OCI-LY7 (cell line): ENCODE measurements at regions not wholly inside any gene's neighbourhood (a gene's known extent, or its start where the extent isn't known, plus 50 kb on each side); places are given as distances from the start of the nearest gene placed in this dataset.

Source experiments
- CTCF ChIP-seq: fragments of 200-600 bp; sonication (generic); conservative IDR thresholded peaks from 2 replicates; pipeline ENCODE4 v1.5.1; 2014; ENCODE audit warnings: mild to moderate bottlenecking, antibody characterized with exemption, low read length, moderate library complexity, mixed read lengths
- EZH2phosphoT487 ChIP-seq: fragments of 200-600 bp; sonication (generic); IDR thresholded peaks from 2 replicates; pipeline ENCODE4 v1.6.1; 2018; ENCODE audit warnings: low read depth, borderline replicate concordance, mild to moderate bottlenecking, mixed run types, antibody characterized with exemption, low read length, moderate library complexity, mixed read lengths

GRCh38 chr2:215693193-215693998 lies 257.5 kb upstream of the FN1 start:
- TF ChIP-seq CTCF (no peak), EZH2phosphoT487 (no peak)
